KMS-11 (cell line): ENCODE measurements at regions not wholly inside any gene's neighbourhood (a gene's known extent, or its start where the extent isn't known, plus 50 kb on each side); places are given as distances from the start of the nearest gene placed in this dataset.
"Not testable (repeated sequence)": the region's sequence is repeated elsewhere in the genome, so short reads cannot be mapped to it uniquely, and the experiment has no call there.

Source experiments
- H2AFZ ChIP-seq: fragments of 200-600 bp; sonication (generic); 2 replicates; pipeline ENCODE4 v1.6.1; 2016; ENCODE audit warnings: antibody characterized with exemption, mixed run types, low read depth
- H3K27ac ChIP-seq: fragments of 200-600 bp; sonication (generic); 2 replicates; pipeline ENCODE4 v1.6.1; 2016; ENCODE audit warnings: mild to moderate bottlenecking, mixed run types
- H3K27me3 ChIP-seq: fragments of 200-600 bp; sonication (generic); 2 replicates; pipeline ENCODE4 v1.6.1; 2017; ENCODE audit warnings: mild to moderate bottlenecking, low read depth, mixed run types, moderate library complexity; ENCODE audit not compliant: insufficient read depth
- H3K36me3 ChIP-seq: fragments of 200-600 bp; sonication (generic); 2 replicates; pipeline ENCODE4 v1.6.1; 2017; ENCODE audit warnings: mild to moderate bottlenecking, mixed run types; ENCODE audit not compliant: insufficient read depth
- H3K4me1 ChIP-seq: fragments of 200-600 bp; sonication (generic); 2 replicates; pipeline ENCODE4 v1.6.1; 2016; ENCODE audit warnings: mild to moderate bottlenecking, low read depth, mixed run types; ENCODE audit not compliant: poor library complexity, severe bottlenecking
- H3K4me2 ChIP-seq: fragments of 200-600 bp; sonication (generic); 2 replicates; pipeline ENCODE4 v1.7.0; 2016; ENCODE audit warnings: mild to moderate bottlenecking, mixed run types
- H3K4me3 ChIP-seq: fragments of 200-600 bp; sonication (generic); IDR thresholded peaks from 2 replicates; pipeline ENCODE4 v1.6.1; 2017; ENCODE audit warnings: low read depth, low read length, mixed read lengths; ENCODE audit not compliant: insufficient read depth
- H3K79me2 ChIP-seq: fragments of 200-600 bp; sonication (generic); 2 replicates; pipeline ENCODE4 v1.6.1; 2016; ENCODE audit warnings: low read depth, mixed run types; ENCODE audit not compliant: insufficient read depth
- H3K9ac ChIP-seq: fragments of 200-600 bp; sonication (generic); 2 replicates; pipeline ENCODE4 v1.6.1; 2016; ENCODE audit warnings: mild to moderate bottlenecking, mixed run types
- H4K20me1 ChIP-seq: fragments of 200-600 bp; sonication (generic); 2 replicates; pipeline ENCODE4 v1.6.1; 2016; ENCODE audit warnings: mild to moderate bottlenecking, mixed run types; ENCODE audit not compliant: insufficient read depth
- CTCF ChIP-seq: fragments of 200-600 bp; sonication (generic); conservative IDR thresholded peaks from 2 replicates; pipeline ENCODE4 v1.6.1; 2017; ENCODE audit warnings: low read depth, mild to moderate bottlenecking, antibody characterized with exemption, low read length, moderate library complexity, mixed read lengths

GRCh38 chr11:33994937-33995336 lies 56.6 kb upstream of the CAPRIN1 start:
- Histone ChIP-seq H3K27ac (no peak overlapping the region), H3K9ac (no peak overlapping the region), H3K27me3 (no peaks in the 10 kb centered on the region), H3K4me3 (no peak overlapping the region), H3K36me3 (no peaks in the 10 kb centered on the region), H2AFZ (no peak overlapping the region), H4K20me1 (no peaks in the 10 kb centered on the region), H3K4me2 (no peak overlapping the region), H3K4me1 (peaks cover 28% of the 10 kb centered on the region), H3K79me2 (no peaks in the 10 kb centered on the region)
- no peak for TF ChIP-seq CTCF

- not testable (repeated sequence) for H3K4me3 ChIP-seq, H2AFZ ChIP-seq, H3K9ac ChIP-seq, H3K27ac ChIP-seq, H4K20me1 ChIP-seq, H3K27me3 ChIP-seq, H3K4me1 ChIP-seq, H3K36me3 ChIP-seq, H3K79me2 ChIP-seq, H3K4me2 ChIP-seq
These were observed 60.4 kb upstream of the CAPRIN1 start for GRCh38 chr11:33991136-33991535.

GRCh38 chr11:33990131-33990530 lies 61.4 kb upstream of the CAPRIN1 start:
- H3K4me1 ChIP-seq, H3K4me2 ChIP-seq, H3K4me3 ChIP-seq, H3K27me3 ChIP-seq, H4K20me1 ChIP-seq, H3K27ac ChIP-seq, H3K36me3 ChIP-seq, H2AFZ ChIP-seq, H3K79me2 ChIP-seq, H3K9ac ChIP-seq: not testable (repeated sequence)

GRCh38 chr11:33989461-33989860 lies 62.1 kb upstream of the CAPRIN1 start:
- no peaks in the 10 kb centered on the region for H3K36me3 ChIP-seq
- H3K79me2 ChIP-seq, result no peaks in the 10 kb centered on the region
- no peak for TF ChIP-seq CTCF
- H3K4me2 ChIP-seq, result no peak overlapping the region
- H3K4me1 ChIP-seq, result no peaks in the 10 kb centered on the region
- no peak overlapping the region for H3K9ac ChIP-seq
- H4K20me1 ChIP-seq, result no peaks in the 10 kb centered on the region
- H2AFZ ChIP-seq, result no peak overlapping the region
- H3K27me3 ChIP-seq, result no peaks in the 10 kb centered on the region
- no peak overlapping the region for H3K4me3 ChIP-seq
- no peak overlapping the region for H3K27ac ChIP-seq

- Histone ChIP-seq H3K4me1 (no peaks in the 10 kb centered on the region), H3K4me2 (no peak overlapping the region), H4K20me1 (no peaks in the 10 kb centered on the region), H3K27me3 (no peaks in the 10 kb centered on the region), H3K27ac (no peak overlapping the region), H3K9ac (no peak overlapping the region), H2AFZ (no peak overlapping the region), H3K79me2 (no peaks in the 10 kb centered on the region), H3K36me3 (no peaks in the 10 kb centered on the region), H3K4me3 (no peak overlapping the region)
- no peak for TF ChIP-seq CTCF
These were observed 62.8 kb upstream of the CAPRIN1 start for GRCh38 chr11:33988586-33989370.
